ENCODE measurements at regions not wholly inside any gene's neighbourhood (a gene's known extent, or its start where the extent isn't known, plus 50 kb on each side); places are given as distances from the start of the nearest gene placed in this dataset.
"Not testable (repeated sequence)": the region's sequence is repeated elsewhere in the genome, so short reads cannot be mapped to it uniquely, and the experiment has no call there.

- Histone ChIP-seq H3K27ac (ENCODE audit: low read length) (no peak overlapping the region), H3K4me1 (ENCODE audit: insufficient read depth, low read length) (no peaks in the 10 kb centered on the region), H3K79me2 (ENCODE audit: insufficient read depth, low read length) (no peaks in the 10 kb centered on the region), H3K9me3 (ENCODE audit: insufficient read depth, low read length, severe bottlenecking) (peaks cover 8% of the 10 kb centered on the region), H3K36me3 (ENCODE audit: insufficient read depth, low read length) (no peaks in the 10 kb centered on the region), H3K4me2 (ENCODE audit: insufficient read depth, low read length) (no peak overlapping the region), H4K20me1 (ENCODE audit: insufficient read depth, low read length) (no peaks in the 10 kb centered on the region), H3K4me3 (ENCODE audit: low read depth in 1 of 2, low read length in 2 of 2) (no peak overlapping the region), H2AFZ (ENCODE audit: low read depth, low read length) (no peak overlapping the region), H3K9ac (ENCODE audit: low read depth, low read length) (no peak overlapping the region), H3K27me3 (ENCODE audit: insufficient read depth, low read length, poor library complexity) (no peaks in the 10 kb centered on the region)
- ATAC-seq (ENCODE audit: insufficient read depth, low read depth) (no peak), DNase-seq (no peak)
- no peak for TF ChIP-seq EZH2 (IDR thresholded peaks at IDR 0.05; ENCODE audit: borderline replicate concordance, low read depth, low read length, severe bottlenecking)
- TF ChIP-seq CTCF (IDR thresholded peaks at IDR 0.05; ENCODE audit: borderline replicate concordance, extremely low read depth, low read length, poor library complexity, severe bottlenecking), result no peak
These were observed 374.9 kb upstream of the TRPC7 start for GRCh38 chr5:136740228-136740627.

GRCh38 chr5:136739271-136739670 is 373.9 kb upstream of the TRPC7 start:
- ATAC-seq (ENCODE audit: insufficient read depth, low read depth); H4K20me1 ChIP-seq (ENCODE audit: insufficient read depth, low read length); H3K27ac ChIP-seq (ENCODE audit: low read length): not testable (repeated sequence)

DNA sequence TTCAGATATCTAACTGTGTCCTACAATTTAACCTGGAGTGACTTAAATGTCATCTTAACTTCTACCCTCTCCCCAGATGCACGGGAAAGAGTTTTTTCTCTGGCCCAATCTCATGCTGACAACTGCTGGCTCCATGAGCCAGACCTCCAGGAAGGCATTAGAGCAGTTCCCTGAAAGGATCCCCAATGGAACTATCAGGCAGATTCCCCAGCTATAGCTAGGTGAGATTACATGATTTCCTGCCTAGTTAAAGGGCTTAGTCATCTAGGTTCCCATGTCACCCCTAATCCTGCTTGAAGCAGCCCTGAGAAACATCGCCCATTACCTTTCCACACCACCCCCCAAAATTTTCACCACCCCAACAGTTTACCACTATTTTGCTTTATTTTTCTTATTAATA is 373.5 kb upstream of the TRPC7 start:
- DNase-seq (no peak), ATAC-seq (ENCODE audit: insufficient read depth, low read depth) (no peak)
- Histone ChIP-seq H3K27ac (ENCODE audit: low read length) (no peak overlapping the region), H3K79me2 (ENCODE audit: insufficient read depth, low read length) (no peaks in the 10 kb centered on the region), H3K4me3 (ENCODE audit: low read depth in 1 of 2, low read length in 2 of 2) (no peak overlapping the region), H3K4me1 (ENCODE audit: insufficient read depth, low read length) (no peaks in the 10 kb centered on the region), H3K4me2 (ENCODE audit: insufficient read depth, low read length) (no peak overlapping the region), H3K36me3 (ENCODE audit: insufficient read depth, low read length) (no peaks in the 10 kb centered on the region), H2AFZ (ENCODE audit: low read depth, low read length) (no peak overlapping the region), H3K9ac (ENCODE audit: low read depth, low read length) (no peak overlapping the region), H4K20me1 (ENCODE audit: insufficient read depth, low read length) (no peaks in the 10 kb centered on the region), H3K9me3 (ENCODE audit: insufficient read depth, low read length, severe bottlenecking) (peaks cover 8% of the 10 kb centered on the region), H3K27me3 (ENCODE audit: insufficient read depth, low read length, poor library complexity) (no peaks in the 10 kb centered on the region)
- TF ChIP-seq CTCF (IDR thresholded peaks at IDR 0.05; ENCODE audit: borderline replicate concordance, extremely low read depth, low read length, poor library complexity, severe bottlenecking), result no peak
- no peak for TF ChIP-seq EZH2 (IDR thresholded peaks at IDR 0.05; ENCODE audit: borderline replicate concordance, low read depth, low read length, severe bottlenecking)

More at GRCh38 chr5:136739271-136739670, 373.9 kb upstream of the TRPC7 start:
- not testable (repeated sequence) for H3K4me3 ChIP-seq (ENCODE audit: low read depth in 1 of 2, low read length in 2 of 2); H3K9me3 ChIP-seq (ENCODE audit: insufficient read depth, low read length, severe bottlenecking); H2AFZ ChIP-seq (ENCODE audit: low read depth, low read length); H3K79me2 ChIP-seq (ENCODE audit: insufficient read depth, low read length); DNase-seq; H3K36me3 ChIP-seq (ENCODE audit: insufficient read depth, low read length); H3K4me1 ChIP-seq (ENCODE audit: insufficient read depth, low read length); H3K4me2 ChIP-seq (ENCODE audit: insufficient read depth, low read length); H3K27me3 ChIP-seq (ENCODE audit: insufficient read depth, low read length, poor library complexity); H3K9ac ChIP-seq (ENCODE audit: low read depth, low read length)

GRCh38 chr5:136736021-136736420 is 370.7 kb upstream of the TRPC7 start:
- Histone ChIP-seq H3K36me3 (ENCODE audit: insufficient read depth, low read length) (no peaks in the 10 kb centered on the region), H3K4me2 (ENCODE audit: insufficient read depth, low read length) (no peak overlapping the region), H3K27me3 (ENCODE audit: insufficient read depth, low read length, poor library complexity) (no peaks in the 10 kb centered on the region), H4K20me1 (ENCODE audit: insufficient read depth, low read length) (no peaks in the 10 kb centered on the region), H3K27ac (ENCODE audit: low read length) (no peak overlapping the region), H3K9me3 (ENCODE audit: insufficient read depth, low read length, severe bottlenecking) (no peaks in the 10 kb centered on the region), H3K4me1 (ENCODE audit: insufficient read depth, low read length) (no peaks in the 10 kb centered on the region), H3K4me3 (ENCODE audit: low read depth in 1 of 2, low read length in 2 of 2) (no peak overlapping the region), H3K79me2 (ENCODE audit: insufficient read depth, low read length) (no peaks in the 10 kb centered on the region), H3K9ac (ENCODE audit: low read depth, low read length) (no peak overlapping the region), H2AFZ (ENCODE audit: low read depth, low read length) (no peak overlapping the region)
- no peak for TF ChIP-seq CTCF (IDR thresholded peaks at IDR 0.05; ENCODE audit: borderline replicate concordance, extremely low read depth, low read length, poor library complexity, severe bottlenecking)
- TF ChIP-seq EZH2 (IDR thresholded peaks at IDR 0.05; ENCODE audit: borderline replicate concordance, low read depth, low read length, severe bottlenecking), result no peak
- DNase-seq (no peak), ATAC-seq (ENCODE audit: insufficient read depth, low read depth) (no peak)

- H4K20me1 ChIP-seq (ENCODE audit: insufficient read depth, low read length); ATAC-seq (ENCODE audit: insufficient read depth, low read depth); H3K36me3 ChIP-seq (ENCODE audit: insufficient read depth, low read length); H3K27me3 ChIP-seq (ENCODE audit: insufficient read depth, low read length, poor library complexity); H3K9ac ChIP-seq (ENCODE audit: low read depth, low read length); H3K79me2 ChIP-seq (ENCODE audit: insufficient read depth, low read length); H3K9me3 ChIP-seq (ENCODE audit: insufficient read depth, low read length, severe bottlenecking); H2AFZ ChIP-seq (ENCODE audit: low read depth, low read length); H3K4me3 ChIP-seq (ENCODE audit: low read depth in 1 of 2, low read length in 2 of 2); H3K4me2 ChIP-seq (ENCODE audit: insufficient read depth, low read length); DNase-seq; H3K4me1 ChIP-seq (ENCODE audit: insufficient read depth, low read length); H3K27ac ChIP-seq (ENCODE audit: low read length): not testable (repeated sequence)
These were observed 370.3 kb upstream of the TRPC7 start for GRCh38 chr5:136735611-136736010.

Data from DND-41 (cell line).